ENCODE measurements at regions not wholly inside any gene's neighbourhood (a gene's known extent, or its start where the extent isn't known, plus 50 kb on each side); places are given as distances from the start of the nearest gene placed in this dataset.
A peak's percentile ranks its signal among the peaks of the same experiment; 100 is the strongest.

DNA sequence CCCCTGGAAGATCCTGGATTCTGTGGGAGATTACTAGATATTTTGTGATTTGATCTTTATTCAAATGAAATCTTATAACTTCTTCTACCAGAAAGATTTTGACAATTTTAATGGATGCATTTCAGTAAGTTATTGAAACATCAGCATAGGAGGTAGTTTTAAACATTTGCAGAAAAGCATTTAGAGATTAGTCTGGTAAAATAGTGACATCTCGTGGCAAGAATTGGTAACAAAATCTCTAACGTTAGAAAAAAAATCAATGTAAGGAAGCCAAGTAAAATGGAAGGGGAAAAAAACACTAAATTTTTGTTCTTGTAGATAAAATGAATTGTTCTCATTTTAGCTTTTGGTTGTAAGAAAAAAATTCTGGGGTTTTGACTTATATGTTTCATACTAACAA, 73.3 kb downstream of the TASL start:
- ATAC-seq: no peak
- TF ChIP-seq, protein P1, sequence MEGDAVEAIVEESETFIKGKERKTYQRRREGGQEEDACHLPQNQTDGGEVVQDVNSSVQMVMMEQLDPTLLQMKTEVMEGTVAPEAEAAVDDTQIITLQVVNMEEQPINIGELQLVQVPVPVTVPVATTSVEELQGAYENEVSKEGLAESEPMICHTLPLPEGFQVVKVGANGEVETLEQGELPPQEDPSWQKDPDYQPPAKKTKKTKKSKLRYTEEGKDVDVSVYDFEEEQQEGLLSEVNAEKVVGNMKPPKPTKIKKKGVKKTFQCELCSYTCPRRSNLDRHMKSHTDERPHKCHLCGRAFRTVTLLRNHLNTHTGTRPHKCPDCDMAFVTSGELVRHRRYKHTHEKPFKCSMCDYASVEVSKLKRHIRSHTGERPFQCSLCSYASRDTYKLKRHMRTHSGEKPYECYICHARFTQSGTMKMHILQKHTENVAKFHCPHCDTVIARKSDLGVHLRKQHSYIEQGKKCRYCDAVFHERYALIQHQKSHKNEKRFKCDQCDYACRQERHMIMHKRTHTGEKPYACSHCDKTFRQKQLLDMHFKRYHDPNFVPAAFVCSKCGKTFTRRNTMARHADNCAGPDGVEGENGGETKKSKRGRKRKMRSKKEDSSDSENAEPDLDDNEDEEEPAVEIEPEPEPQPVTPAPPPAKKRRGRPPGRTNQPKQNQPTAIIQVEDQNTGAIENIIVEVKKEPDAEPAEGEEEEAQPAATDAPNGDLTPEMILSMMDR (IDR thresholded peaks at IDR 0.05): peak in 2 of 4 experiments; percentile 36 to 57
- no peak for TF ChIP-seq EP300 (IDR thresholded peaks at IDR 0.05)
- H3K4me1 ChIP-seq: no peaks in the 10 kb centered on the region
- H3K9me3 ChIP-seq: no peaks in the 10 kb centered on the region
- H3K27ac ChIP-seq: no peak overlapping the region
- H3K4me3 ChIP-seq: no peak overlapping the region
- no peaks in the 10 kb centered on the region for H3K36me3 ChIP-seq
- H3K27me3 ChIP-seq: no peaks in the 10 kb centered on the region
- 0% methylated on average over 1 of the region's 2 CpGs for WGBS, 2 donors (ENCODE audit: low coverage in 1 of 2)

DNA sequence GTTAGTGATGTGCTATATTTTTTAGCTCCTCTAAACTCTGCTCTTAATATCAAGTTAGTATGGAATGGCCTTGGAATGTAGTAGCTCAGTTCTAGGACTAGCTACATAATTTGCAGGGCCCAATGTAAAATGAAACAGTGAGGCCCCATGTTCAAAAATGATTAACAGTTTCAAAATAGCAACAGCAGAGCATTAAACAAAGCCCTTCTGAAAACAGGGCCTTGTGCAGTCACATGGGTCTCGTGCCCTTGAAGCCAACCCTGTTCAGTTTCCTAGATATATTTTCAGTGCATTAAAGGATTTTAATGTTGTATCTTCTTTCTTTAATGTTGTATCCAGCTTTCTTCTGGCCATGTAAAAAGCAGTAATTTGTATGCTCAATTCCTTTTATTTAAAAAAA, 82.1 kb downstream of the TASL start:
- H3K27me3 ChIP-seq: no peaks in the 10 kb centered on the region
- no peaks in the 10 kb centered on the region for H3K9me3 ChIP-seq
- TF ChIP-seq EP300 (IDR thresholded peaks at IDR 0.05) (no peak), POLR2A (IDR thresholded peaks at IDR 0.05) (no peak), POLR2AphosphoS5 (IDR thresholded peaks at IDR 0.05) (no peak)
- TF ChIP-seq, protein P1 (IDR thresholded peaks at IDR 0.05): no peak
- ATAC-seq: no peak
- WGBS, 2 donors (ENCODE audit: low coverage in 1 of 2): 44% methylated on average over 1 of the region's 1 CpG; no CpG with 5 or more reads in 1 of the 2 donors
- H3K4me1 ChIP-seq: no peaks in the 10 kb centered on the region
- H3K4me3 ChIP-seq: no peak overlapping the region
- no peak overlapping the region for H3K27ac ChIP-seq
- no peaks in the 10 kb centered on the region for H3K36me3 ChIP-seq

DNA sequence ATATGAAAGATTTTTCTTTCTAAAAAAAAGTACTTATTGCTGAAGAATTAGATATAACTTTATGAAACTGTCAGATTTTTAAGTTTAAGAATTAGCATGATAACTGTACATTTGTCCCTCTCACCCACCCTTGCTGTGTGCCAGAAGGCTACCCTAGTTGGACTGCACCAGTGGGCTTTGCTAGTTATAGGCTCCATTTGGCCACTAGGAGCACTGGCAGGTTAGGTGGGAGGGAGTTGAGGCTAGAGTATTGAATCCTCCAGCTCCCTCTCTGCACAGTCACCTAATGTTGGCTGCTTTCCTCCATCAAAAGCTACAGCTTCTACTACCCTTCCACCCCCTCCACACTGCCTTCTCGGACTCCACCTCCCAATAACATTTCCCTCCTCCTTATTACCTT, 84.2 kb downstream of the TASL start:
- Histone ChIP-seq H3K36me3 (no peaks in the 10 kb centered on the region), H3K27me3 (no peaks in the 10 kb centered on the region), H3K9me3 (no peaks in the 10 kb centered on the region), H3K4me1 (no peaks in the 10 kb centered on the region), H3K27ac (no peak overlapping the region), H3K4me3 (no peak overlapping the region)
- ATAC-seq: no peak
- TF ChIP-seq POLR2AphosphoS5 (IDR thresholded peaks at IDR 0.05) (no peak), POLR2A (IDR thresholded peaks at IDR 0.05) (no peak), EP300 (IDR thresholded peaks at IDR 0.05) (no peak)
- TF ChIP-seq, protein P1 (IDR thresholded peaks at IDR 0.05): no peak
- WGBS, 2 donors (ENCODE audit: low coverage in 1 of 2): 63 to 100% methylated on average over 1 of the region's 1 CpG

DNA sequence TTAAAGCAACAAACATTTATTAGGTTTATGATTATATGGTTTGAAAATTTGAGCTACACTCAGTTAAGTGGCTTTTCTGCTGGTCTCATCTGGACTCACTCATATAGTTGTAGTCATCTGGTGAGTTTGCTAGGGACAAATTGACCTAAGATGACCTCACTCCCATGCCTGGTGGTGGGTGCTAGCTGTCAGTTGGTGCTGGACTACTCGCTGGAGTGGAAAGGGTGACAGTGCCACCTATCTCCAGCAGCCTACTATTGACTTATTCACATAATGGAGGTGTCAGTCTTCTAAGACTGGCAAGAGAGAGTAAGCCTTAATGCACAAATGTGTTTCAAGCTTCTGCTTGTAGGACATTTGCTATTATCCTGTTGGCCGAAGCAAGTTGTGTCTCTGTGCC, 88.2 kb downstream of the TASL start:
- H3K27ac ChIP-seq: no peak overlapping the region
- H3K36me3 ChIP-seq: no peaks in the 10 kb centered on the region
- TF ChIP-seq EP300 (IDR thresholded peaks at IDR 0.05) (no peak), POLR2A (IDR thresholded peaks at IDR 0.05) (no peak), POLR2AphosphoS5 (IDR thresholded peaks at IDR 0.05) (no peak)
- TF ChIP-seq, protein P1 (IDR thresholded peaks at IDR 0.05): no peak
- H3K4me3 ChIP-seq: no peak overlapping the region
- no peak for ATAC-seq
- no peaks in the 10 kb centered on the region for H3K27me3 ChIP-seq
- 83% methylated on average over 1 of the region's 2 CpGs; no CpG with 5 or more reads in 1 of the 2 donors for WGBS, 2 donors (ENCODE audit: low coverage in 1 of 2)
- no peaks in the 10 kb centered on the region for H3K4me1 ChIP-seq
- no peaks in the 10 kb centered on the region for H3K9me3 ChIP-seq

DNA sequence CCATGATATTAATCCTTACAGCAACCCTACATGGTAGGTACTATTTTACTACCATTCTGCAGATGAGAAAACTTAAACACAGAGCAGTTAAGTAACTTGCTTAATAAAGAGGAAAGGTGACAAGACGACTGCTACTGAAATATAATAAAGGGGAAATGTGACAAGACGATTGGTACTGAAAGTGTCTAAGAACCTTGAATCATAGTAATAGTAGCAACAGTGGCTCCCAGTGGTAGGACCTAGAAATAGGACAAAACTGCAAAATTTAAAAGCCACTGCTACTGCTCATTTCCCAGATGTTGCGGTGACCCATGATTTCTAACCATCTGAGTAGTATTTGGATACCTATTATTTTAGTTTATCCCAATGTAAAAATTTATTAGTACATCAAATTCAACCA, 89.5 kb downstream of the TASL start:
- Histone ChIP-seq H3K9me3 (no peaks in the 10 kb centered on the region), H3K4me3 (no peak overlapping the region), H3K27me3 (no peaks in the 10 kb centered on the region), H3K27ac (no peak overlapping the region), H3K4me1 (no peaks in the 10 kb centered on the region), H3K36me3 (no peaks in the 10 kb centered on the region)
- TF ChIP-seq, protein P1 (IDR thresholded peaks at IDR 0.05): no peak
- TF ChIP-seq POLR2AphosphoS5 (IDR thresholded peaks at IDR 0.05): no peak
- TF ChIP-seq EP300 (IDR thresholded peaks at IDR 0.05): no peak
- TF ChIP-seq POLR2A (IDR thresholded peaks at IDR 0.05): no peak
- ATAC-seq: no peak
- WGBS, 2 donors (ENCODE audit: low coverage in 1 of 2): 46 to 56% methylated on average over 3 of the region's 3 CpGs

Data from gastroesophageal sphincter (tissue), 4 donors.